HepG2 (cell line): ENCODE measurements at regions not wholly inside any gene's neighbourhood (a gene's known extent, or its start where the extent isn't known, plus 50 kb on each side); places are given as distances from the start of the nearest gene placed in this dataset.

Source experiments
- CENPT ChIP-seq: sonication (generic); formaldehyde crosslinking; IDR thresholded peaks from 2 replicates; pipeline ENCODE4 v1.8.0; 2022; ENCODE audit warnings: low read depth, mild to moderate bottlenecking, moderate library complexity, missing genetic modification reagents
- GABPA ChIP-seq, 2 experiments: IDR thresholded peaks; 2 replicates each; pipeline ENCODE4 v1.6.1; 2011 to 2016; ENCODE audit warnings: low read depth in 2 of 2, low read length in 1 of 2, missing biosample characterization in 1 of 2, missing genetic modification characterization in 1 of 2
- GATA4 ChIP-seq: sonication (generic); IDR thresholded peaks from 2 replicates; pipeline ENCODE4 v1.6.1; 2016; ENCODE audit warnings: antibody characterized with exemption, low read depth, borderline replicate concordance
- GLMP ChIP-seq: sonication (generic); formaldehyde crosslinking; IDR thresholded peaks from 2 replicates; pipeline ENCODE4 v1.9.0; 2021; ENCODE audit warnings: missing genetic modification reagents, mild to moderate bottlenecking, borderline replicate concordance
- HCFC1 ChIP-seq: fragments of 150-350 bp; IDR thresholded peaks from 2 replicates; pipeline ENCODE4 v1.6.1; 2014; ENCODE audit warnings: low read depth, low read length
- KLF16 ChIP-seq, 2 experiments: sonication (generic) in 1 of 2; formaldehyde crosslinking in 1 of 2; IDR thresholded peaks; 2 replicates each; pipeline versions ENCODE4 v1.6.1 to v1.8.0; 2016 to 2023; ENCODE audit warnings: missing genetic modification reagents in 2 of 2, missing compliant biosample characterization in 1 of 2
- MNT ChIP-seq: fragments of 450-650 bp; IDR thresholded peaks from 2 replicates; pipeline ENCODE4 v1.6.1; 2016
- NBN ChIP-seq: fragments of 450-650 bp; conservative IDR thresholded peaks from 2 replicates; pipeline ENCODE4 v1.6.1; 2017
- ONECUT2 ChIP-seq: sonication (generic); formaldehyde crosslinking; IDR thresholded peaks from 2 replicates; pipeline ENCODE4 v1.4.0; 2020; ENCODE audit warnings: missing genetic modification reagents
- PRDM15 ChIP-seq: sonication (generic); formaldehyde crosslinking; IDR thresholded peaks from 2 replicates; pipeline ENCODE4 v1.4.0; 2020; ENCODE audit warnings: missing genetic modification reagents
- RBM22 ChIP-seq: fragments of 200-400 bp; formaldehyde crosslinking; optimal IDR thresholded peaks from 2 replicates; pipeline ENCODE3; 2017; ENCODE audit warnings: mild to moderate bottlenecking, low read length, moderate library complexity
- RXRA ChIP-seq: sonication (generic); formaldehyde crosslinking; IDR thresholded peaks from 2 replicates; pipeline ENCODE4 v1.5.1; 2020; ENCODE audit warnings: missing genetic modification reagents
- SOX6 ChIP-seq, 2 experiments: fragments of 450-650 bp in 1 of 2; sonication (generic) in 1 of 2; formaldehyde crosslinking in 1 of 2; IDR thresholded peaks; 2 replicates each; pipeline versions ENCODE4 v1.4.0 to v1.6.1; 2017 to 2020; ENCODE audit warnings: antibody characterized with exemption in 1 of 2, mild to moderate bottlenecking in 1 of 2, missing genetic modification reagents in 1 of 2
- ZNF20 ChIP-seq: sonication (generic); formaldehyde crosslinking; IDR thresholded peaks from 2 replicates; pipeline ENCODE4 v1.4.0; 2020; ENCODE audit warnings: mild to moderate bottlenecking, moderate library complexity, missing genetic modification reagents
- ZNF335 ChIP-seq: sonication (generic); formaldehyde crosslinking; IDR thresholded peaks from 2 replicates; pipeline ENCODE4 v1.4.0; 2020; ENCODE audit warnings: missing genetic modification reagents
- ZNF501 ChIP-seq: sonication (generic); formaldehyde crosslinking; IDR thresholded peaks from 2 replicates; pipeline ENCODE4 v1.5.1; 2020; ENCODE audit warnings: mild to moderate bottlenecking, moderate library complexity, missing genetic modification reagents
- ZNF772 ChIP-seq: sonication (generic); formaldehyde crosslinking; IDR thresholded peaks from 2 replicates; pipeline ENCODE4 v1.5.0; 2020; ENCODE audit warnings: mild to moderate bottlenecking, missing genetic modification reagents
- ZNF777 ChIP-seq: sonication (generic); formaldehyde crosslinking; IDR thresholded peaks from 2 replicates; pipeline ENCODE4 v1.4.0; 2020; ENCODE audit warnings: missing genetic modification reagents
- TF ChIP-seq, protein P1 (sequence below): sonication (generic); formaldehyde crosslinking; IDR thresholded peaks from 2 replicates; pipeline ENCODE4 v1.4.0; 2020; ENCODE audit warnings: missing genetic modification reagents
- TF ChIP-seq, protein P2 (sequence below): fragments of 450-650 bp; IDR thresholded peaks from 2 replicates; pipeline ENCODE4 v1.6.1; 2017

DNA sequence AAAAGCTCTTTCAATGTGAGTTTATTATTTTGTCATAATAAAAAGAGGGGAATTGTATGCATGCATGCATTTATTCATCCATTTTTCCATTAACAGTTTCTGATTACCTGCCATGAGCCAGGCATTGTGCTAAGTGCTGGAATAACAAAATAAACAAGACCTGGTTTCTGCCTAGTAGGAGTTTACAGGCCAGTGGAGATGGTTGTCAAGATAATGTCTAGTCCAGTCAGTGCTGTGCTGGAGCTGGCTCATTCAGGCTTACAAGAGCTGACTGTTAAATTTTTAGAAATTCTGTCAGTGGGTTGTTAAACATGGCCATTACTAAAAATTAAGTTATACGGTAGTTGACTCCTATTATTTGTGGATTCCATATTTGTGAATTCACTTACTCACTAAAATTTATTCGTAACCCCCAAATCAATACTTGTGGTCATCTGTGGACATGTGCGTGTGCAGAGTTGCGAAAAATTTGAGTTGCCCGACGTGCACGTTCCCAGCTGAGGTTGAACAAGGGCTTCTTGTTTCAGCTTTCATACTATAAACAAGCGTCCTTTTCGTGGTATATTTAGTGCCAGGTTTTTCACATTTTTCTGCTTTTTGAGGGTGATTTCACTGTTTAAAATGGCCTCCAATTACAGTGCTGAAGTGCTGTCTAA lies 172.3 kb upstream of the RPS6KA3 start (continued):
- TF ChIP-seq, protein P1, sequence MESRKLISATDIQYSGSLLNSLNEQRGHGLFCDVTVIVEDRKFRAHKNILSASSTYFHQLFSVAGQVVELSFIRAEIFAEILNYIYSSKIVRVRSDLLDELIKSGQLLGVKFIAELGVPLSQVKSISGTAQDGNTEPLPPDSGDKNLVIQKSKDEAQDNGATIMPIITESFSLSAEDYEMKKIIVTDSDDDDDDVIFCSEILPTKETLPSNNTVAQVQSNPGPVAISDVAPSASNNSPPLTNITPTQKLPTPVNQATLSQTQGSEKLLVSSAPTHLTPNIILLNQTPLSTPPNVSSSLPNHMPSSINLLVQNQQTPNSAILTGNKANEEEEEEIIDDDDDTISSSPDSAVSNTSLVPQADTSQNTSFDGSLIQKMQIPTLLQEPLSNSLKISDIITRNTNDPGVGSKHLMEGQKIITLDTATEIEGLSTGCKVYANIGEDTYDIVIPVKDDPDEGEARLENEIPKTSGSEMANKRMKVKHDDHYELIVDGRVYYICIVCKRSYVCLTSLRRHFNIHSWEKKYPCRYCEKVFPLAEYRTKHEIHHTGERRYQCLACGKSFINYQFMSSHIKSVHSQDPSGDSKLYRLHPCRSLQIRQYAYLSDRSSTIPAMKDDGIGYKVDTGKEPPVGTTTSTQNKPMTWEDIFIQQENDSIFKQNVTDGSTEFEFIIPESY (CRISPR knock-in tag): no peak
- TF ChIP-seq ONECUT2 (CRISPR knock-in tag): peak; percentile 70; the same call in 1 of the 2 replicates
- TF ChIP-seq, protein P2, sequence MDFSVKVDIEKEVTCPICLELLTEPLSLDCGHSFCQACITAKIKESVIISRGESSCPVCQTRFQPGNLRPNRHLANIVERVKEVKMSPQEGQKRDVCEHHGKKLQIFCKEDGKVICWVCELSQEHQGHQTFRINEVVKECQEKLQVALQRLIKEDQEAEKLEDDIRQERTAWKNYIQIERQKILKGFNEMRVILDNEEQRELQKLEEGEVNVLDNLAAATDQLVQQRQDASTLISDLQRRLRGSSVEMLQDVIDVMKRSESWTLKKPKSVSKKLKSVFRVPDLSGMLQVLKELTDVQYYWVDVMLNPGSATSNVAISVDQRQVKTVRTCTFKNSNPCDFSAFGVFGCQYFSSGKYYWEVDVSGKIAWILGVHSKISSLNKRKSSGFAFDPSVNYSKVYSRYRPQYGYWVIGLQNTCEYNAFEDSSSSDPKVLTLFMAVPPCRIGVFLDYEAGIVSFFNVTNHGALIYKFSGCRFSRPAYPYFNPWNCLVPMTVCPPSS: no peak
- no peak for TF ChIP-seq ZNF501 (CRISPR knock-in tag)
- no peak for TF ChIP-seq RBM22
- no peak for TF ChIP-seq PRDM15 (CRISPR knock-in tag)
- TF ChIP-seq GATA4: peak; percentile 38; the same call in 1 of the 2 replicates
- no peak for TF ChIP-seq NBN
- no peak for TF ChIP-seq ZNF20
- TF ChIP-seq RXRA (CRISPR knock-in tag): no peak; the same call in 1 of the 2 replicates
- no peak for TF ChIP-seq ZNF772 (CRISPR knock-in tag)
- TF ChIP-seq CENPT (CRISPR knock-in tag): no peak
- no peak for TF ChIP-seq MNT
- 0 out of 2 replicates have a peak, but pooled peaks have one; percentile 34 for TF ChIP-seq ZNF777 (CRISPR knock-in tag)
- no peak for TF ChIP-seq HCFC1
- no peak for TF ChIP-seq GLMP (CRISPR knock-in tag)
- no peak for TF ChIP-seq SOX6 (IDR thresholded peaks at IDR 0.05)
- TF ChIP-seq SOX6 (CRISPR knock-in tag; IDR thresholded peaks at IDR 0.05): peak; percentile 44
- TF ChIP-seq GABPA (IDR thresholded peaks at IDR 0.05; ENCODE audit: low read depth, low read length): no peak
- TF ChIP-seq GABPA (CRISPR knock-in tag; IDR thresholded peaks at IDR 0.05; ENCODE audit: low read depth): no peak
- no peak for TF ChIP-seq ZNF335 (CRISPR knock-in tag)
- no peak for TF ChIP-seq KLF16 (CRISPR knock-in tag; IDR thresholded peaks at IDR 0.05)
